ENCODE measurements at regions not wholly inside any gene's neighbourhood (a gene's known extent, or its start where the extent isn't known, plus 50 kb on each side); places are given as distances from the start of the nearest gene placed in this dataset.

DNA sequence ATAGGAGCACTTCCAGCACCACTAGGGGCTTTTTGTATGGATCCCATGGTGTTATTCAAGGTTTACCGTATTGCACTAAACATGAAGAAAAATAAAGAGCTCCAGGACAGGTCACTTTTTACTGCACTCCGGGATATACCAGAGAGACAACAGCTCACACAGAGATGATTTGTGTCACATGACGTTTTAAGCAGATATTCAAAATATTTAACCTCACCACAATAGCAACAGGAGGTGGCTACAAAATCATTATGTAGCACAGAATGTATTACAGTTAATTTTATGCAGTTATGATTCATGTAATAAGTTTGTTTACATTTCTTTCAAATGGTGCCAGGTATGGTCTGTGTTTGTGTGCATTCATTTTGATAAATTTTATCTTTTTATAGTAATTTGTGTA is 100.6 kb downstream of the LUZP4 start:
- no peak for TF ChIP-seq CTCF (IDR thresholded peaks at IDR 0.05 in 8 of 11, conservative IDR thresholded peaks at IDR 0.05 in 3 of 11)
- TF ChIP-seq POLR2AphosphoS5 (IDR thresholded peaks at IDR 0.05), result no peak
- TF ChIP-seq POLR2A (IDR thresholded peaks at IDR 0.05), result no peak

All from spleen (tissue), 7 donors.